H9 (cell line): ENCODE measurements at regions not wholly inside any gene's neighbourhood (a gene's known extent, or its start where the extent isn't known, plus 50 kb on each side); places are given as distances from the start of the nearest gene placed in this dataset.

Experiments used
- DNase-seq: peaks from one replicate; pipeline ENCODE4 v3.0.0-alpha.2; 2017
- H2AFZ ChIP-seq: one replicate; pipeline ENCODE4 v1.6.1; 2013; ENCODE audit warnings: mild to moderate bottlenecking, low read length, control low read depth, moderate library complexity
- H2AK5ac ChIP-seq: 2 replicates; pipeline ENCODE4 v1.6.1; 2013; ENCODE audit warnings: low read length, control low read depth, mixed read lengths; ENCODE audit not compliant: insufficient read length
- H2BK120ac ChIP-seq: one replicate; pipeline ENCODE4 v1.6.1; 2013; ENCODE audit warnings: low read depth, mild to moderate bottlenecking, low read length, control low read depth, inconsistent platforms; ENCODE audit not compliant: poor library complexity, severe bottlenecking
- H2BK12ac ChIP-seq: 2 replicates; pipeline ENCODE4 v1.6.1; 2013; ENCODE audit warnings: low read length, control low read depth, mixed read lengths, low read depth; ENCODE audit not compliant: insufficient read length
- H2BK15ac ChIP-seq: 2 replicates; pipeline ENCODE4 v1.6.1; 2013; ENCODE audit warnings: low read depth, low read length, control low read depth
- H2BK20ac ChIP-seq: one replicate; pipeline ENCODE4 v1.6.1; 2013; ENCODE audit warnings: low read depth, mild to moderate bottlenecking, low read length, control low read depth, inconsistent platforms; ENCODE audit not compliant: poor library complexity, severe bottlenecking
- H2BK5ac ChIP-seq: 2 replicates; pipeline ENCODE4 v1.6.1; 2013; ENCODE audit warnings: low read length, control low read depth, mixed read lengths; ENCODE audit not compliant: insufficient read length
- H3K14ac ChIP-seq: 2 replicates; pipeline ENCODE4 v1.6.1; 2013; ENCODE audit warnings: low read length, control low read depth; ENCODE audit not compliant: insufficient read depth
- H3K18ac ChIP-seq: 2 replicates; pipeline ENCODE4 v1.6.1; 2013; ENCODE audit warnings: low read depth, mild to moderate bottlenecking, mixed read lengths, low read length, control low read depth; ENCODE audit not compliant: insufficient read length
- H3K23ac ChIP-seq: 2 replicates; pipeline ENCODE4 v1.6.1; 2013; ENCODE audit warnings: low read length, control low read depth, mixed read lengths, low read depth; ENCODE audit not compliant: insufficient read length
- H3K23me2 ChIP-seq: 2 replicates; pipeline ENCODE4 v1.6.1; 2013; ENCODE audit warnings: low read depth, mild to moderate bottlenecking, mixed read lengths, low read length, control low read depth; ENCODE audit not compliant: insufficient read length, poor library complexity, severe bottlenecking
- H3K27ac ChIP-seq: 2 replicates; pipeline ENCODE4 v1.5.1; 2013; ENCODE audit warnings: low read length, control low read depth, mixed read lengths, low read depth; ENCODE audit not compliant: insufficient read length
- H3K27me3 ChIP-seq: 2 replicates; pipeline ENCODE4 v1.6.1; 2013; ENCODE audit warnings: low read length, control low read depth, inconsistent platforms; ENCODE audit not compliant: insufficient read depth
- H3K4ac ChIP-seq: 2 replicates; pipeline ENCODE4 v1.6.1; 2013; ENCODE audit warnings: low read depth, mild to moderate bottlenecking, control low read depth, inconsistent platforms, low read length, moderate library complexity
- H3K4me1 ChIP-seq: 2 replicates; pipeline ENCODE4 v1.6.1; 2013; ENCODE audit warnings: low read length, control low read depth, inconsistent platforms; ENCODE audit not compliant: insufficient read depth
- H3K4me2 ChIP-seq: 2 replicates; pipeline ENCODE4 v1.6.1; 2013; ENCODE audit warnings: low read length, control low read depth, mixed read lengths; ENCODE audit not compliant: insufficient read length, insufficient read depth
- H3K56ac ChIP-seq: 2 replicates; pipeline ENCODE4 v1.6.1; 2013; ENCODE audit warnings: low read depth, mild to moderate bottlenecking, mixed read lengths, low read length, control low read depth; ENCODE audit not compliant: insufficient read length
- H3K79me1 ChIP-seq: 2 replicates; pipeline ENCODE4 v1.6.1; 2013; ENCODE audit warnings: low read depth, mild to moderate bottlenecking, moderate library complexity, low read length, control low read depth, inconsistent platforms; ENCODE audit not compliant: insufficient read depth, poor library complexity, severe bottlenecking
- H3K79me2 ChIP-seq: 2 replicates; pipeline ENCODE4 v1.6.1; 2013; ENCODE audit warnings: low read length, control low read depth, inconsistent platforms; ENCODE audit not compliant: insufficient read depth
- H3K9ac ChIP-seq: 2 replicates; pipeline ENCODE4 v1.6.1; 2013; ENCODE audit warnings: low read length, control low read depth, mixed read lengths; ENCODE audit not compliant: insufficient read length; ENCODE audit errors: extremely low read depth
- H3K9me3 ChIP-seq: one replicate; pipeline ENCODE4 v1.6.1; 2013; ENCODE audit warnings: low read depth, low read length, inconsistent platforms; ENCODE audit not compliant: control insufficient read depth
- H3T11ph ChIP-seq: one replicate; pipeline ENCODE4 v1.6.1; 2013; ENCODE audit warnings: mild to moderate bottlenecking, low read length, control low read depth, inconsistent platforms
- H4K20me1 ChIP-seq: one replicate; pipeline ENCODE4 v1.6.1; 2013; ENCODE audit not compliant: control insufficient read depth, insufficient read length, insufficient read depth
- H4K5ac ChIP-seq: 2 replicates; pipeline ENCODE4 v1.6.1; 2013; ENCODE audit warnings: low read depth, mild to moderate bottlenecking, mixed read lengths, low read length, control low read depth; ENCODE audit not compliant: insufficient read length
- H4K8ac ChIP-seq: replicated peaks from 2 replicates; pipeline ENCODE4 v1.6.1; 2013; ENCODE audit warnings: low read length, control low read depth, mixed read lengths, low read depth; ENCODE audit not compliant: insufficient read length
- H4K91ac ChIP-seq: 2 replicates; pipeline ENCODE4 v1.6.1; 2013; ENCODE audit warnings: low read depth, mild to moderate bottlenecking, moderate library complexity, mixed read lengths, low read length, control low read depth; ENCODE audit not compliant: insufficient read length
- H3K27ac Mint-ChIP-seq, 3 experiments: 2 replicates in 2 of 3; 3 replicates in 1 of 3; pipeline ENCODE4 v1.8.0; 2020 to 2021; ENCODE audit warnings: mixed read lengths in 3 of 3, mild to moderate bottlenecking in 1 of 3, moderate library complexity in 1 of 3
- H3K27me3 Mint-ChIP-seq: 2 replicates; pipeline ENCODE4 v1.8.0; 2021; ENCODE audit warnings: low read depth, mild to moderate bottlenecking, moderate library complexity, mixed read lengths
- H3K36me3 Mint-ChIP-seq, 3 experiments: 2 replicates in 2 of 3; 3 replicates in 1 of 3; pipeline ENCODE4 v1.8.0; 2020 to 2021; ENCODE audit warnings: low read depth in 3 of 3, mixed read lengths in 3 of 3; ENCODE audit not compliant: insufficient read depth in 1 of 3
- H3K4me1 Mint-ChIP-seq, 2 experiments: 2 replicates each; pipeline ENCODE4 v1.8.0; 2020; ENCODE audit warnings: mixed read lengths in 2 of 2
- H3K4me3 Mint-ChIP-seq, 2 experiments: 2 replicates in 1 of 2; 3 replicates in 1 of 2; pipeline ENCODE4 v1.8.0; 2020 to 2021; ENCODE audit warnings: mild to moderate bottlenecking in 2 of 2, mixed read lengths in 2 of 2, moderate library complexity in 1 of 2
- H3K9me3 Mint-ChIP-seq, 2 experiments: 2 replicates in 1 of 2; 3 replicates in 1 of 2; pipeline ENCODE4 v1.8.0; 2020; ENCODE audit warnings: mild to moderate bottlenecking in 2 of 2, mixed read lengths in 2 of 2, moderate library complexity in 1 of 2
- WGBS: extraction: QIAGEN DNeasy Blood & Tissue Kit; methylation state at CpG from one replicate; pipeline ENCODE4 v1.1.7; 2013; ENCODE audit warnings: missing lambda C conversion rate, low lambda C conversion rate, mixed read lengths; ENCODE audit not compliant: insufficient read length; ENCODE audit errors: extremely low coverage; 5-methylcytosine and 5-hydroxymethylcytosine counted together
- TF ChIP-seq, protein P1 (sequence below): fragments of 200-600 bp; sonication (generic); conservative IDR thresholded peaks from 3 replicates; pipeline ENCODE4 v1.8.0; 2021; ENCODE audit warnings: antibody characterized with exemption, mild to moderate bottlenecking

DNA sequence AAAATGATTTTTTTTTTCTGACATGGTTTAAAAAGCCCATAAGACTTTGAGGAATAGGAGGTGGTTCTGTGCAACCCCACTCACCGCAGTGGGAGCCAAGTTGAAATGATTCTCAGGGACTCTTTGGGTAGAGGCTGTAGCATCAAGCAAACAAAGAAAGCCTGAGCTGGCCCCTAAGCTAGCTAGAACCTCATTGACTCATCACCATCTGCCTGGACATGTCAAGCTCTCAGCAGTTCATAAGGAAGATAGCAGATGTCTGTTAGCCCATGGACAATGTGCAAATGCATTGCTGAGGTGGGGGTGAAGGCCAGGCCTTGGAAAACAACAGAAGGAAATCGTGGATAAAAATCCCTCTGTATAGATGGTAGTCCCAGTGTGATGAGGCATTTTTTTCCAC, 234.8 kb downstream of the NR2F2 start:
- Histone ChIP-seq H2BK20ac (no peak overlapping the region), H3K79me2 (no peaks in the 10 kb centered on the region), H3K27ac (no peak overlapping the region), H3K4ac (no peak overlapping the region), H2BK12ac (no peak overlapping the region), H2BK5ac (no peak overlapping the region), H3K4me2 (no peak overlapping the region), H3K9ac (no peak overlapping the region), H3K27me3 (no peaks in the 10 kb centered on the region), H4K91ac (no peak overlapping the region), H3T11ph (no peak overlapping the region), H2AFZ (no peak overlapping the region), H2BK120ac (no peak overlapping the region), H2BK15ac (no peak overlapping the region), H4K5ac (no peak overlapping the region), H3K14ac (no peak overlapping the region), H3K79me1 (no peaks in the 10 kb centered on the region), H3K18ac (no peak overlapping the region), H3K23ac (no peak overlapping the region), H3K56ac (no peak overlapping the region), H3K4me1 (no peaks in the 10 kb centered on the region), H4K20me1 (no peaks in the 10 kb centered on the region), H2AK5ac (no peak overlapping the region), H3K23me2 (no peaks in the 10 kb centered on the region), H4K8ac (no peak overlapping the region), H3K9me3 (no peaks in the 10 kb centered on the region)
- peaks cover 0 to 9% of the 10 kb centered on the region in 2 experiments; a peak in 3 of 4 replicates for H3K4me1 Mint-ChIP-seq
- peaks cover 0 to 5% (median 0%) of the 10 kb centered on the region in 3 experiments; a peak in 1 of 7 replicates for H3K36me3 Mint-ChIP-seq
- H3K27ac Mint-ChIP-seq: no peak overlapping the region
- peaks cover 4% of the 10 kb centered on the region; the same call in 1 of the 2 replicates for H3K27me3 Mint-ChIP-seq
- DNase-seq: no peak
- TF ChIP-seq, protein P1, sequence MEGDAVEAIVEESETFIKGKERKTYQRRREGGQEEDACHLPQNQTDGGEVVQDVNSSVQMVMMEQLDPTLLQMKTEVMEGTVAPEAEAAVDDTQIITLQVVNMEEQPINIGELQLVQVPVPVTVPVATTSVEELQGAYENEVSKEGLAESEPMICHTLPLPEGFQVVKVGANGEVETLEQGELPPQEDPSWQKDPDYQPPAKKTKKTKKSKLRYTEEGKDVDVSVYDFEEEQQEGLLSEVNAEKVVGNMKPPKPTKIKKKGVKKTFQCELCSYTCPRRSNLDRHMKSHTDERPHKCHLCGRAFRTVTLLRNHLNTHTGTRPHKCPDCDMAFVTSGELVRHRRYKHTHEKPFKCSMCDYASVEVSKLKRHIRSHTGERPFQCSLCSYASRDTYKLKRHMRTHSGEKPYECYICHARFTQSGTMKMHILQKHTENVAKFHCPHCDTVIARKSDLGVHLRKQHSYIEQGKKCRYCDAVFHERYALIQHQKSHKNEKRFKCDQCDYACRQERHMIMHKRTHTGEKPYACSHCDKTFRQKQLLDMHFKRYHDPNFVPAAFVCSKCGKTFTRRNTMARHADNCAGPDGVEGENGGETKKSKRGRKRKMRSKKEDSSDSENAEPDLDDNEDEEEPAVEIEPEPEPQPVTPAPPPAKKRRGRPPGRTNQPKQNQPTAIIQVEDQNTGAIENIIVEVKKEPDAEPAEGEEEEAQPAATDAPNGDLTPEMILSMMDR: no peak
- peaks cover 0 to 3% of the 10 kb centered on the region in 2 experiments; a peak in 1 of 5 replicates for H3K9me3 Mint-ChIP-seq
- H3K4me3 Mint-ChIP-seq: no peak overlapping the region
- no CpG with 5 or more reads among the region's 2 CpGs for WGBS
